ENCODE measurements at regions not wholly inside any gene's neighbourhood (a gene's known extent, or its start where the extent isn't known, plus 50 kb on each side); places are given as distances from the start of the nearest gene placed in this dataset.
A peak's percentile ranks its signal among the peaks of the same experiment; 100 is the strongest.

GRCh38 chr12:114479831-114480230 is 73.9 kb upstream of the TBX5 start:
- peak overlapping the region; percentile 80 for H3K27ac ChIP-seq

GRCh38 chr12:114478865-114479264 is 72.9 kb upstream of the TBX5 start:
- H3K9me3 ChIP-seq, result no peaks in the 10 kb centered on the region
- peaks cover 6% of the 10 kb centered on the region for H3K4me1 ChIP-seq
- ATAC-seq (peak; percentile 40), DNase-seq (no peak)
- intact Hi-C loops (cut with DNase I), result no loop called here
- H3K36me3 ChIP-seq, result no peaks in the 10 kb centered on the region
- peak overlapping the region; percentile 47 for H3K4me3 ChIP-seq
- H3K27ac ChIP-seq, result peak overlapping the region; percentile 80
- H3K27me3 ChIP-seq, result peaks cover 34% of the 10 kb centered on the region
- TF ChIP-seq, protein P1, sequence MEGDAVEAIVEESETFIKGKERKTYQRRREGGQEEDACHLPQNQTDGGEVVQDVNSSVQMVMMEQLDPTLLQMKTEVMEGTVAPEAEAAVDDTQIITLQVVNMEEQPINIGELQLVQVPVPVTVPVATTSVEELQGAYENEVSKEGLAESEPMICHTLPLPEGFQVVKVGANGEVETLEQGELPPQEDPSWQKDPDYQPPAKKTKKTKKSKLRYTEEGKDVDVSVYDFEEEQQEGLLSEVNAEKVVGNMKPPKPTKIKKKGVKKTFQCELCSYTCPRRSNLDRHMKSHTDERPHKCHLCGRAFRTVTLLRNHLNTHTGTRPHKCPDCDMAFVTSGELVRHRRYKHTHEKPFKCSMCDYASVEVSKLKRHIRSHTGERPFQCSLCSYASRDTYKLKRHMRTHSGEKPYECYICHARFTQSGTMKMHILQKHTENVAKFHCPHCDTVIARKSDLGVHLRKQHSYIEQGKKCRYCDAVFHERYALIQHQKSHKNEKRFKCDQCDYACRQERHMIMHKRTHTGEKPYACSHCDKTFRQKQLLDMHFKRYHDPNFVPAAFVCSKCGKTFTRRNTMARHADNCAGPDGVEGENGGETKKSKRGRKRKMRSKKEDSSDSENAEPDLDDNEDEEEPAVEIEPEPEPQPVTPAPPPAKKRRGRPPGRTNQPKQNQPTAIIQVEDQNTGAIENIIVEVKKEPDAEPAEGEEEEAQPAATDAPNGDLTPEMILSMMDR (IDR thresholded peaks at IDR 0.05), result no peak

More at GRCh38 chr12:114479831-114480230, 73.9 kb upstream of the TBX5 start:
- no peak for DNase-seq
- Histone ChIP-seq H3K4me3 (peak overlapping the region; percentile 47), H3K9me3 (no peaks in the 10 kb centered on the region), H3K27me3 (peaks cover 34% of the 10 kb centered on the region), H3K4me1 (peaks cover 6% of the 10 kb centered on the region), H3K36me3 (no peaks in the 10 kb centered on the region)
- ATAC-seq, result no peak
- TF ChIP-seq, protein P1 (IDR thresholded peaks at IDR 0.05), result no peak
- intact Hi-C loops (cut with DNase I), result no loop called here

GRCh38 chr12:114477989-114478395 is 72.0 kb upstream of the TBX5 start:
- DNase-seq (no peak), ATAC-seq (peak; percentile 60)
- Histone ChIP-seq H3K27ac (peak overlapping the region; percentile 68), H3K4me3 (no peak overlapping the region), H3K36me3 (no peaks in the 10 kb centered on the region), H3K4me1 (peaks cover 6% of the 10 kb centered on the region), H3K27me3 (peaks cover 34% of the 10 kb centered on the region), H3K9me3 (no peaks in the 10 kb centered on the region)
- intact Hi-C loops (cut with DNase I), result no loop called here
- TF ChIP-seq, protein P1 (IDR thresholded peaks at IDR 0.05), result no peak

- H3K36me3 ChIP-seq, result no peaks in the 10 kb centered on the region
- peaks cover 25% of the 10 kb centered on the region for H3K27me3 ChIP-seq
- no peak overlapping the region for H3K27ac ChIP-seq
- H3K9me3 ChIP-seq, result no peaks in the 10 kb centered on the region
- H3K4me1 ChIP-seq, result peaks cover 6% of the 10 kb centered on the region
- TF ChIP-seq, protein P1 (IDR thresholded peaks at IDR 0.05), result peak; percentile 43
- intact Hi-C loops (cut with DNase I), result no loop called here
- DNase-seq (no peak), ATAC-seq (no peak)
- no peak overlapping the region for H3K4me3 ChIP-seq
Observed at GRCh38 chr12:114476159-114476558, 70.2 kb upstream of the TBX5 start.

DNA sequence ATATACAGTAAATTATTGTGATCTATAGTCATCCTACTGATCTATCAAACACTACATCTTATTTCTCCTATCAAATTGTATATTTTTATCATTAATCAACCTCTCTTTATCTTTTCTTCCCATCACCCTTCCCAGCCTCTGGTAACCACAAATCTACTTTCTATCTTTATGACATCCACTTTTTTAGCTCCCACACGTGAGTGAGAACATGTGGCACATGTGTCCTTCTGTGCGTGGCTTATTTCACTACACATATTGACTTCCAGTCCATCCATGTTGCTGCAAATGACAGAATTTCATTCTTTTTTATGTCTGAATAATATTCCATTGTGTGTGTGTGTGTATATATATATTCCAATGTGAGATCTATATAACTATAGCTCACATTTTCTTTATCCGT is 67.8 kb upstream of the TBX5 start:
- Histone ChIP-seq H3K4me3 (no peak overlapping the region), H3K36me3 (no peaks in the 10 kb centered on the region), H3K27me3 (peaks cover 5% of the 10 kb centered on the region), H3K27ac (no peak overlapping the region), H3K9me3 (no peaks in the 10 kb centered on the region), H3K4me1 (no peaks in the 10 kb centered on the region)
- DNase-seq (no peak), ATAC-seq (no peak)
- TF ChIP-seq, protein P1 (IDR thresholded peaks at IDR 0.05), result no peak
- intact Hi-C loops (cut with DNase I), result no loop called here

GRCh38 chr12:114473018-114473417 is 67.1 kb upstream of the TBX5 start:
- intact Hi-C loops (cut with DNase I), result no loop called here

More at GRCh38 chr12:114473018-114473417, 67.1 kb upstream of the TBX5 start:
- DNase-seq (no peak), ATAC-seq (no peak)
- H3K4me1 ChIP-seq, result no peaks in the 10 kb centered on the region
- H3K27me3 ChIP-seq, result no peaks in the 10 kb centered on the region
- no peak overlapping the region for H3K27ac ChIP-seq
- no peaks in the 10 kb centered on the region for H3K36me3 ChIP-seq
- TF ChIP-seq, protein P1 (IDR thresholded peaks at IDR 0.05), result no peak
- H3K4me3 ChIP-seq, result no peak overlapping the region
- no peaks in the 10 kb centered on the region for H3K9me3 ChIP-seq

Data from upper lobe of right lung (tissue), 1 donor.